Activated naive CD8-positive, alpha-beta T cell treated with anti-CD3 and anti-CD28 coated beads, Interleukin-2, amount 10 ng/mL, durations not matched to agents 7 days and 5 days (primary cell): ENCODE measurements at regions not wholly inside any gene's neighbourhood (a gene's known extent, or its start where the extent isn't known, plus 50 kb on each side); places are given as distances from the start of the nearest gene placed in this dataset.

Experiments
- ATAC-seq: fragments of 150-1000 bp; cut with Tn5 transposase; one replicate; pipeline ENCODE4 v1.10.0; 2021; ENCODE audit warnings: low read depth, moderate library complexity
- POLR2A ChIA-PET: fragments of 350-600 bp; sonication (Branson Sonifier 250); formaldehyde crosslinking; loops from one replicate; lab custom pipeline; 2021; ENCODE audit warnings: antibody characterized with exemption; lab: Charles Lee
- DNase-seq: peaks from one replicate; pipeline ENCODE4 v3.0.0; 2021
- H3K27ac Mint-ChIP-seq: one replicate; pipeline ENCODE4 v1.8.0; 2022; ENCODE audit warnings: mild to moderate bottlenecking, mixed read lengths
- H3K27me3 Mint-ChIP-seq: one replicate; pipeline ENCODE4 v1.8.0; 2022; ENCODE audit warnings: mild to moderate bottlenecking, moderate library complexity, mixed read lengths
- H3K36me3 Mint-ChIP-seq: one replicate; pipeline ENCODE4 v1.8.0; 2021; ENCODE audit warnings: mild to moderate bottlenecking, mixed read lengths
- H3K4me1 Mint-ChIP-seq: one replicate; pipeline ENCODE4 v1.8.0; 2021; ENCODE audit warnings: mixed read lengths
- H3K4me3 Mint-ChIP-seq: one replicate; pipeline ENCODE4 v1.8.0; 2022; ENCODE audit warnings: mild to moderate bottlenecking, moderate library complexity, mixed read lengths
- H3K9me3 Mint-ChIP-seq: one replicate; pipeline ENCODE4 v1.8.0; 2021; ENCODE audit warnings: mixed read lengths

GRCh38 chr1:98467586-98467985 is 193.9 kb upstream of the SNX7 start:
- Mint-ChIP-seq H3K36me3 (no peaks in the 10 kb centered on the region), H3K4me3 (no peak overlapping the region), H3K4me1 (no peaks in the 10 kb centered on the region), H3K27me3 (peaks cover 5% of the 10 kb centered on the region), H3K27ac (no peak overlapping the region), H3K9me3 (no peaks in the 10 kb centered on the region)
- ATAC-seq: no peak
- no peak for DNase-seq
- POLR2A ChIA-PET: no interaction called here

GRCh38 chr1:98467122-98467521 is 194.4 kb upstream of the SNX7 start:
- Mint-ChIP-seq H3K36me3 (no peaks in the 10 kb centered on the region), H3K27ac (no peak overlapping the region), H3K27me3 (peaks cover 5% of the 10 kb centered on the region), H3K4me1 (no peaks in the 10 kb centered on the region), H3K9me3 (no peaks in the 10 kb centered on the region), H3K4me3 (no peak overlapping the region)
- DNase-seq (no peak), ATAC-seq (no peak)
- POLR2A ChIA-PET: no interaction called here

GRCh38 chr1:98461873-98462385 is 199.6 kb upstream of the SNX7 start:
- no peaks in the 10 kb centered on the region for H3K36me3 Mint-ChIP-seq
- peaks cover 3% of the 10 kb centered on the region for H3K27me3 Mint-ChIP-seq
- no peak overlapping the region for H3K4me3 Mint-ChIP-seq
- H3K27ac Mint-ChIP-seq: no peak overlapping the region
- no peaks in the 10 kb centered on the region for H3K4me1 Mint-ChIP-seq
- DNase-seq (no peak), ATAC-seq (no peak)
- POLR2A ChIA-PET: no interaction called here
- no peaks in the 10 kb centered on the region for H3K9me3 Mint-ChIP-seq

- H3K4me3 Mint-ChIP-seq: no peak overlapping the region
- H3K4me1 Mint-ChIP-seq: no peaks in the 10 kb centered on the region
- H3K27me3 Mint-ChIP-seq: peaks cover 3% of the 10 kb centered on the region
- DNase-seq (no peak), ATAC-seq (no peak)
- H3K9me3 Mint-ChIP-seq: no peaks in the 10 kb centered on the region
- no peaks in the 10 kb centered on the region for H3K36me3 Mint-ChIP-seq
- no peak overlapping the region for H3K27ac Mint-ChIP-seq
- POLR2A ChIA-PET: no interaction called here
Measured at GRCh38 chr1:98460136-98460535, 201.4 kb upstream of the SNX7 start.

- H3K27ac Mint-ChIP-seq: no peak overlapping the region
- POLR2A ChIA-PET: no interaction called here
- peaks cover 3% of the 10 kb centered on the region for H3K27me3 Mint-ChIP-seq
- no peaks in the 10 kb centered on the region for H3K4me1 Mint-ChIP-seq
- H3K4me3 Mint-ChIP-seq: no peak overlapping the region
- no peak for ATAC-seq
- no peak for DNase-seq
- no peaks in the 10 kb centered on the region for H3K36me3 Mint-ChIP-seq
- no peaks in the 10 kb centered on the region for H3K9me3 Mint-ChIP-seq
Measured at GRCh38 chr1:98459486-98459870, 202.0 kb upstream of the SNX7 start.

GRCh38 chr1:98458511-98459485 is 202.7 kb upstream of the SNX7 start:
- POLR2A ChIA-PET: no interaction called here

GRCh38 chr1:98457248-98457647 is 204.3 kb upstream of the SNX7 start:
- H3K4me1 Mint-ChIP-seq: no peaks in the 10 kb centered on the region
- no peak for DNase-seq
- no peaks in the 10 kb centered on the region for H3K9me3 Mint-ChIP-seq
- POLR2A ChIA-PET: no interaction called here
- peaks cover 6% of the 10 kb centered on the region for H3K27me3 Mint-ChIP-seq
- no peak for ATAC-seq
- H3K27ac Mint-ChIP-seq: no peak overlapping the region
- H3K36me3 Mint-ChIP-seq: no peaks in the 10 kb centered on the region
- no peak overlapping the region for H3K4me3 Mint-ChIP-seq

More at GRCh38 chr1:98458511-98459485, 202.7 kb upstream of the SNX7 start:
- H3K4me3 Mint-ChIP-seq: no peak overlapping the region
- peaks cover 4% of the 10 kb centered on the region for H3K27me3 Mint-ChIP-seq
- no peak for DNase-seq
- H3K4me1 Mint-ChIP-seq: no peaks in the 10 kb centered on the region
- no peak overlapping the region for H3K27ac Mint-ChIP-seq
- no peak for ATAC-seq
- no peaks in the 10 kb centered on the region for H3K36me3 Mint-ChIP-seq
- H3K9me3 Mint-ChIP-seq: no peaks in the 10 kb centered on the region

GRCh38 chr1:98454666-98455065 is 206.9 kb upstream of the SNX7 start:
- DNase-seq (no peak), ATAC-seq (no peak)
- H3K27me3 Mint-ChIP-seq: peaks cover 4% of the 10 kb centered on the region
- no peaks in the 10 kb centered on the region for H3K9me3 Mint-ChIP-seq
- H3K4me3 Mint-ChIP-seq: no peak overlapping the region
- no peaks in the 10 kb centered on the region for H3K36me3 Mint-ChIP-seq
- no peaks in the 10 kb centered on the region for H3K4me1 Mint-ChIP-seq
- no peak overlapping the region for H3K27ac Mint-ChIP-seq
- POLR2A ChIA-PET: no interaction called here

GRCh38 chr1:98453066-98453465 is 208.5 kb upstream of the SNX7 start:
- Mint-ChIP-seq H3K9me3 (no peaks in the 10 kb centered on the region), H3K27me3 (peaks cover 3% of the 10 kb centered on the region), H3K4me1 (no peaks in the 10 kb centered on the region), H3K4me3 (no peak overlapping the region), H3K27ac (no peak overlapping the region), H3K36me3 (no peaks in the 10 kb centered on the region)
- no peak for ATAC-seq
- POLR2A ChIA-PET: no interaction called here
- DNase-seq: no peak

- POLR2A ChIA-PET: no interaction called here
- Mint-ChIP-seq H3K4me1 (no peaks in the 10 kb centered on the region), H3K27ac (no peak overlapping the region), H3K36me3 (no peaks in the 10 kb centered on the region), H3K4me3 (no peak overlapping the region), H3K9me3 (no peaks in the 10 kb centered on the region), H3K27me3 (peaks cover 3% of the 10 kb centered on the region)
- ATAC-seq: no peak
- no peak for DNase-seq
Measured at GRCh38 chr1:98452162-98452561, 209.4 kb upstream of the SNX7 start.

- Mint-ChIP-seq H3K4me1 (no peaks in the 10 kb centered on the region), H3K36me3 (no peaks in the 10 kb centered on the region), H3K27me3 (peaks cover 2% of the 10 kb centered on the region), H3K9me3 (no peaks in the 10 kb centered on the region), H3K27ac (no peak overlapping the region), H3K4me3 (no peak overlapping the region)
- no peak for DNase-seq
- no peak for ATAC-seq
- POLR2A ChIA-PET: no interaction called here
Measured at GRCh38 chr1:98441281-98441680, 220.2 kb upstream of the SNX7 start.

- no peaks in the 10 kb centered on the region for H3K36me3 Mint-ChIP-seq
- no peaks in the 10 kb centered on the region for H3K9me3 Mint-ChIP-seq
- H3K27me3 Mint-ChIP-seq: no peaks in the 10 kb centered on the region
- POLR2A ChIA-PET: no interaction called here
- no peak overlapping the region for H3K27ac Mint-ChIP-seq
- ATAC-seq (no peak), DNase-seq (no peak)
- H3K4me1 Mint-ChIP-seq: no peaks in the 10 kb centered on the region
- H3K4me3 Mint-ChIP-seq: no peak overlapping the region
Measured at GRCh38 chr1:98439471-98439870, 222.1 kb upstream of the SNX7 start.

- H3K27ac Mint-ChIP-seq: no peak overlapping the region
- ATAC-seq (no peak), DNase-seq (no peak)
- H3K9me3 Mint-ChIP-seq: no peaks in the 10 kb centered on the region
- H3K4me1 Mint-ChIP-seq: no peaks in the 10 kb centered on the region
- H3K4me3 Mint-ChIP-seq: no peak overlapping the region
- H3K27me3 Mint-ChIP-seq: no peaks in the 10 kb centered on the region
- no peaks in the 10 kb centered on the region for H3K36me3 Mint-ChIP-seq
- POLR2A ChIA-PET: no interaction called here
Measured at GRCh38 chr1:98437540-98437939, 224.0 kb upstream of the SNX7 start.

GRCh38 chr1:98437011-98437410 is 224.5 kb upstream of the SNX7 start:
- ATAC-seq: no peak
- no peak overlapping the region for H3K27ac Mint-ChIP-seq
- no peaks in the 10 kb centered on the region for H3K9me3 Mint-ChIP-seq
- H3K36me3 Mint-ChIP-seq: no peaks in the 10 kb centered on the region
- no peaks in the 10 kb centered on the region for H3K27me3 Mint-ChIP-seq
- POLR2A ChIA-PET: no interaction called here
- no peaks in the 10 kb centered on the region for H3K4me1 Mint-ChIP-seq
- no peak overlapping the region for H3K4me3 Mint-ChIP-seq
- DNase-seq: no peak
